ENCODE measurements at regions not wholly inside any gene's neighbourhood (a gene's known extent, or its start where the extent isn't known, plus 50 kb on each side); places are given as distances from the start of the nearest gene placed in this dataset.
"Not testable (repeated sequence)": the region's sequence is repeated elsewhere in the genome, so short reads cannot be mapped to it uniquely, and the experiment has no call there.

GRCh38 chr15:24309700-24310099 lies 365.9 kb upstream of the NPAP1 start:
- not testable (repeated sequence) for DNase-seq (ENCODE audit: low read depth in 2 of 2)

- not testable (repeated sequence) for DNase-seq (ENCODE audit: low read depth in 2 of 2)
Measured at GRCh38 chr15:24311692-24312091, 363.9 kb upstream of the NPAP1 start.

- DNase-seq (ENCODE audit: low read depth in 2 of 2): not testable (repeated sequence)
Measured at GRCh38 chr15:24316326-24316725, 359.2 kb upstream of the NPAP1 start.

- DNase-seq (ENCODE audit: low read depth in 2 of 2): no peak
Measured at GRCh38 chr15:24318981-24319380, 356.6 kb upstream of the NPAP1 start.

GRCh38 chr15:24324096-24324495 lies 351.5 kb upstream of the NPAP1 start:
- DNase-seq (ENCODE audit: low read depth in 2 of 2): not testable (repeated sequence)

GRCh38 chr15:24326513-24326912 lies 349.1 kb upstream of the NPAP1 start:
- not testable (repeated sequence) for DNase-seq (ENCODE audit: low read depth in 2 of 2)

GRCh38 chr15:24331964-24332363 lies 343.6 kb upstream of the NPAP1 start:
- not testable (repeated sequence) for DNase-seq (ENCODE audit: low read depth in 2 of 2)

GRCh38 chr15:24341876-24342275 lies 333.7 kb upstream of the NPAP1 start:
- DNase-seq (ENCODE audit: low read depth in 2 of 2): not testable (repeated sequence)

GRCh38 chr15:24352777-24353176 lies 322.8 kb upstream of the NPAP1 start:
- not testable (repeated sequence) for DNase-seq (ENCODE audit: low read depth in 2 of 2)

- not testable (repeated sequence) for DNase-seq (ENCODE audit: low read depth in 2 of 2)
Measured at GRCh38 chr15:24381103-24381502, 294.5 kb upstream of the NPAP1 start.

GRCh38 chr15:24385258-24385657 lies 290.3 kb upstream of the NPAP1 start:
- not testable (repeated sequence) for DNase-seq (ENCODE audit: low read depth in 2 of 2)

- no peak for DNase-seq (ENCODE audit: low read depth in 2 of 2)
Measured at GRCh38 chr15:24394303-24394702, 281.3 kb upstream of the NPAP1 start.

- not testable (repeated sequence) for DNase-seq (ENCODE audit: low read depth in 2 of 2)
Measured at GRCh38 chr15:24412649-24413048, 262.9 kb upstream of the NPAP1 start.

GRCh38 chr15:24426286-24427054 lies 249.1 kb upstream of the NPAP1 start:
- not testable (repeated sequence) for DNase-seq (ENCODE audit: low read depth in 2 of 2)

- not testable (repeated sequence) for DNase-seq (ENCODE audit: low read depth in 2 of 2)
Measured at GRCh38 chr15:24427055-24427400, 248.5 kb upstream of the NPAP1 start.

- not testable (repeated sequence) for DNase-seq (ENCODE audit: low read depth in 2 of 2)
Measured at GRCh38 chr15:24435075-24435820, 240.3 kb upstream of the NPAP1 start.

- DNase-seq (ENCODE audit: low read depth in 2 of 2): not testable (repeated sequence)
Measured at GRCh38 chr15:24437270-24437669, 238.3 kb upstream of the NPAP1 start.

GRCh38 chr15:24437735-24438134 lies 237.8 kb upstream of the NPAP1 start:
- not testable (repeated sequence) for DNase-seq (ENCODE audit: low read depth in 2 of 2)

- not testable (repeated sequence) for DNase-seq (ENCODE audit: low read depth in 2 of 2)
Measured at GRCh38 chr15:24477107-24478025, 198.2 kb upstream of the NPAP1 start.

- DNase-seq (ENCODE audit: low read depth in 2 of 2): not testable (repeated sequence)
Measured at GRCh38 chr15:24485885-24486567, 189.5 kb upstream of the NPAP1 start.

Data from stimulated activated CD8-positive, alpha-beta memory T cell treated with anti-CD3 and anti-CD28 coated beads, Interleukin-15, amount 100 ng/mL, for 48 hours (primary cell).